Parathyroid adenoma (tissue), 2 donors: ENCODE measurements at regions not wholly inside any gene's neighbourhood (a gene's known extent, or its start where the extent isn't known, plus 50 kb on each side); places are given as distances from the start of the nearest gene placed in this dataset.

Experiments
- H2AFZ ChIP-seq: fragments of 300-600 bp; sonication (generic); one replicate; pipeline ENCODE4 v1.7.0; 2017; ENCODE audit warnings: antibody characterized with exemption, mild to moderate bottlenecking
- H3K27ac ChIP-seq: fragments of 300-600 bp; sonication (generic); one replicate; pipeline ENCODE4 v1.7.0; 2017
- H3K27me3 ChIP-seq: fragments of 300-600 bp; sonication (generic); one replicate; pipeline ENCODE4 v1.7.0; 2017; ENCODE audit warnings: low read length; ENCODE audit not compliant: control insufficient read depth, insufficient read depth
- H3K36me3 ChIP-seq: fragments of 300-600 bp; sonication (generic); one replicate; pipeline ENCODE4 v1.7.0; 2017; ENCODE audit warnings: low read length; ENCODE audit not compliant: control insufficient read depth, insufficient read depth
- H3K4me1 ChIP-seq: fragments of 300-600 bp; sonication (generic); one replicate; pipeline ENCODE4 v1.7.0; 2017; ENCODE audit warnings: control low read depth
- H3K4me2 ChIP-seq: fragments of 300-600 bp; sonication (generic); one replicate; pipeline ENCODE4 v1.7.0; 2017; ENCODE audit warnings: low read length
- H3K4me3 ChIP-seq: fragments of 300-600 bp; sonication (generic); one replicate; pipeline ENCODE4 v1.7.0; 2017; ENCODE audit warnings: low read depth, low read length
- H3K79me2 ChIP-seq: fragments of 300-600 bp; sonication (generic); one replicate; pipeline ENCODE4 v1.7.0; 2017; ENCODE audit warnings: control low read depth
- H3K9ac ChIP-seq: fragments of 300-600 bp; sonication (generic); one replicate; pipeline ENCODE4 v1.7.0; 2017; ENCODE audit warnings: mild to moderate bottlenecking
- H3K9me3 ChIP-seq: fragments of 300-600 bp; sonication (generic); one replicate; pipeline ENCODE4 v1.7.0; 2017; ENCODE audit warnings: low read length; ENCODE audit not compliant: control insufficient read depth
- CTCF ChIP-seq: fragments of 300-600 bp; sonication (generic); IDR thresholded peaks from one replicate; pipeline ENCODE4 v1.7.0; 2017; ENCODE audit warnings: antibody characterized with exemption, mild to moderate bottlenecking
- donor health status: primary hyperparathyroidism.

DNA sequence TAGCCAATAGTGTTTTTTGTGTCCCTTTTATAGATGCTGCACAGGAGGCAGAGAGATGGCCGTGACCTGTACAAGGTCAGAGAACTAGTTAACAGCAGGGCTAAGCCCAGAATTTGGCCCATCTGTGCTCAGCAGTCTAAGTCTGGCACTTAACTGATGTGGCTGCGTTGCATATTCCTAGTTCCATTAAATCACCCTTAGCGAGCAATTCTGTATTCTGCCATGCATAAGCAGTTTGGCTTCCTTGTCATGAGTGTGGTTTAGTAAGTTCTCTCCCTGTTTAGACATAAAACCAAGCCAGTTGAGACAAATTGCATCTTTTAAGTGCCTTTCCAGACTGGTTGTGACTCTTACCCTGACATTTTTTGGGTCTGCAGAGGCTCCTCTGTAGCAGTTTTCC, 230.6 kb upstream of the TENM4 start:
- Histone ChIP-seq H3K9ac (no peak overlapping the region), H3K79me2 (no peaks in the 10 kb centered on the region), H3K36me3 (no peaks in the 10 kb centered on the region), H2AFZ (no peak overlapping the region), H3K9me3 (no peaks in the 10 kb centered on the region), H3K4me1 (no peaks in the 10 kb centered on the region), H3K27me3 (no peaks in the 10 kb centered on the region), H3K4me2 (no peak overlapping the region), H3K27ac (no peak overlapping the region), H3K4me3 (no peak overlapping the region)
- TF ChIP-seq CTCF: no peak

- no peak overlapping the region for H3K4me3 ChIP-seq
These were observed 230.1 kb upstream of the TENM4 start for GRCh38 chr11:79670882-79671281.

DNA sequence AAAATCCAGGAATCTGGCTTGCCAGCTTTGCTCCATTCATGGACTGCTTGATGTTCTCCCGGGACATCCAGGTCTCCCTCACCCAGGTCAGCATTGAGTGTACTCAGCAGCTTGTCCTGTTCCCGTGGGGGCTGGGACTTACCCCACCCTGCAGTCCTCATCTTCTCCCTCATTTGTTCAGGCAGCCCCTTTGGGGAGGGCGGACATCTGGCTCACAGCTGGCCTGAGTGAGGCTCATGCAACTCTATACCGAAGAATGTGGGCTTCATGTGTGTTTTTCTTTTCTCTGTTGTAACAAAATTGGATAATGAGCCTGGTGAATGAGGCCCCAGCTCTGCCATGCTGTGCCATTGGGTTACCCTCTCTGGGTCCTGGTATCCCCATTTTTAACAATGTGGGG, 227.7 kb upstream of the TENM4 start:
- no peaks in the 10 kb centered on the region for H3K36me3 ChIP-seq
- H3K4me1 ChIP-seq: no peaks in the 10 kb centered on the region
- no peaks in the 10 kb centered on the region for H3K9me3 ChIP-seq
- H3K27me3 ChIP-seq: no peaks in the 10 kb centered on the region
- no peak overlapping the region for H3K9ac ChIP-seq
- H3K79me2 ChIP-seq: no peaks in the 10 kb centered on the region
- H2AFZ ChIP-seq: no peak overlapping the region
- no peak overlapping the region for H3K4me3 ChIP-seq
- TF ChIP-seq CTCF: no peak
- H3K27ac ChIP-seq: no peak overlapping the region
- H3K4me2 ChIP-seq: no peak overlapping the region

More at GRCh38 chr11:79670882-79671281, 230.1 kb upstream of the TENM4 start:
- no peaks in the 10 kb centered on the region for H3K4me1 ChIP-seq
- H3K4me2 ChIP-seq: no peak overlapping the region
- H3K9me3 ChIP-seq: no peaks in the 10 kb centered on the region
- no peaks in the 10 kb centered on the region for H3K79me2 ChIP-seq
- H3K9ac ChIP-seq: no peak overlapping the region
- H3K36me3 ChIP-seq: no peaks in the 10 kb centered on the region
- TF ChIP-seq CTCF: no peak
- H3K27ac ChIP-seq: no peak overlapping the region
- no peak overlapping the region for H2AFZ ChIP-seq
- no peaks in the 10 kb centered on the region for H3K27me3 ChIP-seq

DNA sequence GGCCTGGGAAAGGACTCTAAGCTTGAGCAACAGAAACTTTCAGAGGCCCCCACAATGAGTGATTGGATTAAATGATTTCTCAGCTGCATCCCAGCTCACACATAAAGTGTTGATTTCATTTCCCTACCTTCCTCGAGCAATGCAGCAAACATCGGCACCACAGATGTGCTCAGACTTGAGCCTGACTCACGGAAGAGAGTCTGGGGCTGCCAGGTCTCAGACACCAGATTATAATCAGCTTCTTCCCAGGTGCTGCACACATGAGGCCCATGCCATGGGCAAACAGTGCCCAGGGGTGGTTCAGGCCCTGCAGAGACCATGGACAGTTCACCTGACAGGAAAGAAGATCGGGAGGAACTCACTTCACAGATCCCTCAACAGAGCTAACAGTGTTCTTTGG, 226.6 kb upstream of the TENM4 start:
- no peaks in the 10 kb centered on the region for H3K27me3 ChIP-seq
- H3K9ac ChIP-seq: no peak overlapping the region
- no peaks in the 10 kb centered on the region for H3K9me3 ChIP-seq
- no peak for TF ChIP-seq CTCF
- no peaks in the 10 kb centered on the region for H3K79me2 ChIP-seq
- H3K4me3 ChIP-seq: no peak overlapping the region
- no peaks in the 10 kb centered on the region for H3K4me1 ChIP-seq
- no peaks in the 10 kb centered on the region for H3K36me3 ChIP-seq
- no peak overlapping the region for H3K27ac ChIP-seq
- no peak overlapping the region for H3K4me2 ChIP-seq
- no peak overlapping the region for H2AFZ ChIP-seq

- H3K27me3 ChIP-seq: no peaks in the 10 kb centered on the region
- H3K27ac ChIP-seq: no peak overlapping the region
- no peak overlapping the region for H2AFZ ChIP-seq
- no peaks in the 10 kb centered on the region for H3K79me2 ChIP-seq
- no peaks in the 10 kb centered on the region for H3K4me1 ChIP-seq
- no peaks in the 10 kb centered on the region for H3K36me3 ChIP-seq
- H3K4me3 ChIP-seq: no peak overlapping the region
- H3K9me3 ChIP-seq: no peaks in the 10 kb centered on the region
- TF ChIP-seq CTCF: no peak
- no peak overlapping the region for H3K9ac ChIP-seq
- H3K4me2 ChIP-seq: no peak overlapping the region
These were observed 222.2 kb upstream of the TENM4 start for GRCh38 chr11:79663017-79663416.
